ENCODE measurements at regions not wholly inside any gene's neighbourhood (a gene's known extent, or its start where the extent isn't known, plus 50 kb on each side); places are given as distances from the start of the nearest gene placed in this dataset.

- no peak overlapping the region for H3K27ac ChIP-seq (ENCODE audit: low read depth, low read length)
- POLR2A ChIA-PET = no interaction called here
- no peak for TF ChIP-seq CTCF (IDR thresholded peaks at IDR 0.05; ENCODE audit: low read depth, low read length)
- CTCF ChIA-PET = no interaction called here
- H3K9me3 ChIP-seq (ENCODE audit: control insufficient read depth, insufficient read depth, low read length) = peaks cover 7% of the 10 kb centered on the region
- H3K27me3 ChIP-seq (ENCODE audit: control insufficient read depth, insufficient read depth, low read length) = no peaks in the 10 kb centered on the region
- no peak overlapping the region for H3K4me3 ChIP-seq (ENCODE audit: low read depth, low read length)
- DNase-seq (ENCODE audit: low read depth, low spot score) = no peak
Measured at GRCh38 chr4:103375278-103375677, 177.1 kb upstream of the CENPE start.

GRCh38 chr4:103374758-103375157 lies 176.6 kb upstream of the CENPE start:
- TF ChIP-seq CTCF (IDR thresholded peaks at IDR 0.05; ENCODE audit: low read depth, low read length) = no peak
- H3K27me3 ChIP-seq (ENCODE audit: control insufficient read depth, insufficient read depth, low read length) = no peaks in the 10 kb centered on the region
- POLR2A ChIA-PET = no interaction called here
- H3K9me3 ChIP-seq (ENCODE audit: control insufficient read depth, insufficient read depth, low read length) = peaks cover 7% of the 10 kb centered on the region
- H3K27ac ChIP-seq (ENCODE audit: low read depth, low read length) = no peak overlapping the region
- CTCF ChIA-PET = no interaction called here
- no peak for DNase-seq (ENCODE audit: low read depth, low spot score)
- H3K4me3 ChIP-seq (ENCODE audit: low read depth, low read length) = no peak overlapping the region

- no peak overlapping the region for H3K4me3 ChIP-seq (ENCODE audit: low read depth, low read length)
- POLR2A ChIA-PET = no interaction called here
- CTCF ChIA-PET = no interaction called here
- no peak for DNase-seq (ENCODE audit: low read depth, low spot score)
- H3K9me3 ChIP-seq (ENCODE audit: control insufficient read depth, insufficient read depth, low read length) = peaks cover 4% of the 10 kb centered on the region; the same call in 1 of the 2 replicates
- H3K27ac ChIP-seq (ENCODE audit: low read depth, low read length) = no peak overlapping the region
- no peak for TF ChIP-seq CTCF (IDR thresholded peaks at IDR 0.05; ENCODE audit: low read depth, low read length)
- H3K27me3 ChIP-seq (ENCODE audit: control insufficient read depth, insufficient read depth, low read length) = no peaks in the 10 kb centered on the region
Measured at GRCh38 chr4:103374306-103374705, 176.2 kb upstream of the CENPE start.

GRCh38 chr4:103372002-103372558 lies 173.9 kb upstream of the CENPE start:
- no peaks in the 10 kb centered on the region for H3K27me3 ChIP-seq (ENCODE audit: control insufficient read depth, insufficient read depth, low read length)
- no peak overlapping the region for H3K27ac ChIP-seq (ENCODE audit: low read depth, low read length)
- no peaks in the 10 kb centered on the region for H3K9me3 ChIP-seq (ENCODE audit: control insufficient read depth, insufficient read depth, low read length)
- POLR2A ChIA-PET = no interaction called here
- TF ChIP-seq CTCF (IDR thresholded peaks at IDR 0.05; ENCODE audit: low read depth, low read length) = no peak
- CTCF ChIA-PET = no interaction called here
- no peak overlapping the region for H3K4me3 ChIP-seq (ENCODE audit: low read depth, low read length)
- no peak for DNase-seq (ENCODE audit: low read depth, low spot score)

GRCh38 chr4:103370336-103370735 lies 172.2 kb upstream of the CENPE start:
- no peak for TF ChIP-seq CTCF (IDR thresholded peaks at IDR 0.05; ENCODE audit: low read depth, low read length)
- DNase-seq (ENCODE audit: low read depth, low spot score) = no peak
- ChIA-PET CTCF (no interaction called here), POLR2A (no interaction called here)
- H3K9me3 ChIP-seq (ENCODE audit: control insufficient read depth, insufficient read depth, low read length) = no peaks in the 10 kb centered on the region
- H3K4me3 ChIP-seq (ENCODE audit: low read depth, low read length) = no peak overlapping the region
- no peaks in the 10 kb centered on the region for H3K27me3 ChIP-seq (ENCODE audit: control insufficient read depth, insufficient read depth, low read length)
- H3K27ac ChIP-seq (ENCODE audit: low read depth, low read length) = no peak overlapping the region

Data from AG04450 (cell line).